GM12865 (cell line): ENCODE measurements at regions not wholly inside any gene's neighbourhood (a gene's known extent, or its start where the extent isn't known, plus 50 kb on each side); places are given as distances from the start of the nearest gene placed in this dataset.

ENCODE experiments used
- DNase-seq: peaks from one replicate; pipeline ENCODE4 v3.0.0; 2010; ENCODE audit warnings: low read depth
- H3K4me3 ChIP-seq: 2 replicates; pipeline ENCODE4 v1.5.1; 2011; ENCODE audit warnings: mild to moderate bottlenecking, low read depth, low read length, control low read depth
- TF ChIP-seq, protein P1 (sequence below): IDR thresholded peaks from 2 replicates; pipeline ENCODE4 v1.5.1; 2011; ENCODE audit warnings: low read length, control low read depth, low read depth, inconsistent platforms; ENCODE audit not compliant: insufficient read depth; ENCODE audit errors: missing control alignments

DNA sequence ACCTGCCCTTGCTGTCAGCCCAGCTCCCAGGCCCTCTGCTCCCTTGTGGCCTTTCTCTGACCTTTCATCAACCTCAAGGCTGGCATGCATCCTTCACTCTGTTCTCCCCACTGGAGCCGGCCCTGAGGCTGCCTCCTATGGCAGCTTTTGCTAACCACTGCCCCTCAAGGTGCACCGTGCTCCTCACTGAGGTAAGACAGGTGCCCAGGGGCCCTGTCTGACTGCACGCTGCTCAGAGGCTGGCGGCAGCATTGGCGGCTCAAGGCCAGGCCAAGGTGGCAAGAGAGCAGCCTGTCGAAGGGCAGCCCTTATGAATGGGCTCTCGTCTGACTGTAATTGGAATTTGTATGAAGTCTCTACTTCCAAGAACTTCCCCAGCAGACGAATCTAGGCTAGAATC, 172.6 kb downstream of the ZNF248 start:
- no peak overlapping the region for H3K4me3 ChIP-seq
- TF ChIP-seq, protein P1, sequence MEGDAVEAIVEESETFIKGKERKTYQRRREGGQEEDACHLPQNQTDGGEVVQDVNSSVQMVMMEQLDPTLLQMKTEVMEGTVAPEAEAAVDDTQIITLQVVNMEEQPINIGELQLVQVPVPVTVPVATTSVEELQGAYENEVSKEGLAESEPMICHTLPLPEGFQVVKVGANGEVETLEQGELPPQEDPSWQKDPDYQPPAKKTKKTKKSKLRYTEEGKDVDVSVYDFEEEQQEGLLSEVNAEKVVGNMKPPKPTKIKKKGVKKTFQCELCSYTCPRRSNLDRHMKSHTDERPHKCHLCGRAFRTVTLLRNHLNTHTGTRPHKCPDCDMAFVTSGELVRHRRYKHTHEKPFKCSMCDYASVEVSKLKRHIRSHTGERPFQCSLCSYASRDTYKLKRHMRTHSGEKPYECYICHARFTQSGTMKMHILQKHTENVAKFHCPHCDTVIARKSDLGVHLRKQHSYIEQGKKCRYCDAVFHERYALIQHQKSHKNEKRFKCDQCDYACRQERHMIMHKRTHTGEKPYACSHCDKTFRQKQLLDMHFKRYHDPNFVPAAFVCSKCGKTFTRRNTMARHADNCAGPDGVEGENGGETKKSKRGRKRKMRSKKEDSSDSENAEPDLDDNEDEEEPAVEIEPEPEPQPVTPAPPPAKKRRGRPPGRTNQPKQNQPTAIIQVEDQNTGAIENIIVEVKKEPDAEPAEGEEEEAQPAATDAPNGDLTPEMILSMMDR = no peak
- DNase-seq = no peak

DNA sequence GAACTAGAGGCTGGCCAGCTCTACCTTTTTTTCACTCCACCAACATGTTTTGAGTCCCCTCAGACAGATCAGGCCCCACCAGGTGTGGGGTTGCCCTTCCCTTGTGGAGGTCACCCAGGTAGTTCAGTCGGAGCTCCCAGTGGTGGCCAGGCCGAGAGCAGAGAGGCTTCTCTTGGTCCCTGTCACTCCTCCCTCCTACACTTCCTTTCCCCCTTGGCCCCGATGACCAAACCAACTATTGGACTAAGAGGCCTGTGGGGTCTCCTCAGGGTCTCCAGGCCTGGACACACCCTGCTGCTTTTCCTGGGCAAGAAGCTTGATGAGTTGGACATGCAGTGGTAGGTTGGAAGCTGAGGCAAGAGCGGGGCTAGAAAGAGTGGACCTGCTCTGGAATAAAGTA, 174.8 kb downstream of the ZNF248 start:
- TF ChIP-seq, protein P1 = no peak
- DNase-seq = no peak
- no peak overlapping the region for H3K4me3 ChIP-seq

- no peak for DNase-seq
- no peak overlapping the region for H3K4me3 ChIP-seq
- TF ChIP-seq, protein P1 = no peak
Observed at GRCh38 chr10:37681617-37681999, 175.8 kb downstream of the ZNF248 start.

DNA sequence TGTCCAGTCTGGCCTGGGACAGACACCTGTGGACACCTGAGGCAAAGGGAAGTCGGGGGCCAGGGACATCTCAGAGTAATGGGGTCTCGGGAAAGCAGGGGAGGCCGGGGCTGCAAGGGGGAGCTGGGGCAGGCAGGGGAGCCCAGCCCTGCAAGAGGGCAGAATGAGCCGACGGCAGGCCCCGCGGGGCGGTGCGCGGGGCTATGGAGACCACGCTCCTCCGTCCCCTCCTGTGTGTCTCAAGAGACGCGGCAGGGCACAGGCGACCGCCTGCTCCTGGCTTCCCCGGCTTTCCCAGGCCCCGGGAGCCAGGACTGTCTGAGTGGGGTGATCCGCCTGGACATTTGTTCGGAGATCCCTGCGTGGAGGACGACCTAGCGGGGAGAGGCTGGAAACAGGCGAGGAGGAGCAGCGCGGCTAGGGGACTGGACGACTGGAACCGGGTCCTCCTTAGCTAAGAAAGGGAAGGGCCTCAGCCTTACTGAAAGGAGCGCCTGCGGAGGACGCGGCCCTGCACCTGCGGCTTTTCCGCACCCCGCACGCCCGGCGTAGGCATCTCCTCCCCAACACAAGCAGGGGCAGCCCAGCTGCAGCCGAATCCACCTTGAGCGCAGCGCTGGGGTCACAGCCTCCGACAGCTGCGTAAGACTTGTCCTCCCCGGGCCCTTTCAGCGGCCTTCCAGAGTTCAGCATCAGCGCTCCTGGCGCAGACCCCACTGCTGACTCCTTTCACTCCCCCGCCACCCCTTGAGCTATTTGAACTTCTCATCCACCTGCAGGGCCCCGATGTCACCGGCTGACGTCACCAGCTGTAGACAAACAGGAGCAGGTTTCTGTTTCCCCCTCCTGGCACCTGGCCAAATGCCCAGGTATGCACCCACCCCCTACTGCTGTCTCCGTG, 176.4 kb downstream of the ZNF248 start:
- DNase-seq = no peak
- H3K4me3 ChIP-seq = no peak overlapping the region
- TF ChIP-seq, protein P1 = no peak

- no peak overlapping the region for H3K4me3 ChIP-seq
- DNase-seq = no peak
- TF ChIP-seq, protein P1 = no peak
Observed at GRCh38 chr10:37680243-37680683, 177.1 kb downstream of the ZNF248 start.

DNA sequence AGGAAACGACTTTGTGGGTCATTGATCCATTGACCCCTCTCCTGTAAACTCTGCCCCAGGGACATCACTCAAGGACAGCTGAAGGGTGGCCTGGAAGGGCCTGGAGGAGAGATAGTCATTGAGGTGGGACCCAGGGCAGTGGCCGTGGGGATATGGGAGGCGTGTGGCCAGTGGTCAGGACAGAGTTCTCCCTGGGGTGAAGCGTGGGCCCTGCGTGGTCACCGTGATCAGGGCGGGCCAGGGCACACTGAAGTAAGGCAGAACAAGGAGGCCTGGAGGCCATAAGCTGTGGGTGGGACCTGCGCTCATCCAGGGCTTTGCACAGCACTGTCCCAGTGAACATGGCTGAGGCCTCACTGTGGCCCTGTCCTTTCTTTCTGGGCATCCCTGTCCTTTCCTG, 177.9 kb downstream of the ZNF248 start:
- no peak for DNase-seq
- H3K4me3 ChIP-seq = no peak overlapping the region
- TF ChIP-seq, protein P1 = no peak
